HG03066 (cell line): ENCODE measurements at regions not wholly inside any gene's neighbourhood (a gene's known extent, or its start where the extent isn't known, plus 50 kb on each side); places are given as distances from the start of the nearest gene placed in this dataset.
"Not testable (repeated sequence)": the region's sequence is repeated elsewhere in the genome, so short reads cannot be mapped to it uniquely, and the experiment has no call there.

Experiments
- ATAC-seq: cut with Tn5 transposase; IDR thresholded peaks from one replicate; pipeline ENCODE4 v1.9.1; 2021; ENCODE audit warnings: low read depth; ENCODE audit not compliant: unreplicated experiment

- ATAC-seq: no peak
Observed at GRCh38 chr4:128653527-128654444, 155.7 kb upstream of the JADE1 start.

DNA sequence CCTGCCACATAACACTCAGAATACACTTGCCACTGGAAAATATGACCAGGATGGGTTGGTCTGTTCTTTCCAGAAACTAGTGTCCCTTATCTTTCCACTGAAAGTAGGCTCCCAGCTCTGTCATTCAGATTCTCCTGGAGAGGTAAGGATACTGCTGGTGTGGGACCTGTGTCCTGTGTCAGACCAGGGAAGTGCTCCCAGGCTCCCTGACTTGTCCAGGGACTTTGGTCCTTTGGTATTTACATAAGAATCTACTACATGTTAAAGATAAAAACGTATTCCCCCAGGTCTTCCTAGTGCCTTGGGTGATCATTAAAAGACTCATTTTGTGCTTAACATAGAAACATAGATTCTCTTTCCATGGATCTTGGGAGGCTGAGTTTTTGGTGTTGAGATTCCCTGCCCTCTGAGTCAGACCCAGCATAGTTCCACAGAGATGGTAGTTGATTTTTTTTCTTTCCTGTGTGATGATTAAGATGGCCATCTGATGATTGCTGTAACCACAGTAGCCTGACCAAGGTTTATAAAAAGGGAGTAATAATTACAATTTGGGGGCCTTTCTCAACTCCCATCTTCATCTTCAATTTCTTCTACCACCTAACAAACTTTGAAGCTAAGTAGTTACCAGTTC lies 159.8 kb upstream of the JADE1 start:
- no peak for ATAC-seq

DNA sequence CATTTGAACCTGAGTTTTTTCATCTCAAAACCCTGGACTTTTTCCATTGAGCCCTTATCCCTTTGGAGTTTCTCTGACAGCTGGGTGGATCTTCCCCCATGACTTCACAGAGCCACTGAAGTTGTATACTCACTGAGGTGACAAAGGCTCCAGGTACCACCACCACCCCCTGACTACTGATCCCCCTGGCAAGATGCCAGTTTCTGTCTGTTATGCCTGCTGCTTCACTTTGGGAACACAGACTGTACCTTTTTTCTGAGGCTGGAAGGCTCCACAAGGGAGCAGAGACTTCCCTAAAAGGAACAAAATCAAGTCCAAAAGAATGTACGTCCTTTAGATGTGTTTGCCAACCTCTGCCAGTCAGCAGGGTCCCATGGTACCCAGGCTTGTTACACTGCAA lies 160.3 kb upstream of the JADE1 start:
- ATAC-seq: no peak

GRCh38 chr4:128648021-128648420 lies 161.5 kb upstream of the JADE1 start:
- no peak for ATAC-seq

GRCh38 chr4:128646893-128647292 lies 162.6 kb upstream of the JADE1 start:
- not testable (repeated sequence) for ATAC-seq

- not testable (repeated sequence) for ATAC-seq
Observed at GRCh38 chr4:128644693-128645654, 164.5 kb upstream of the JADE1 start.

DNA sequence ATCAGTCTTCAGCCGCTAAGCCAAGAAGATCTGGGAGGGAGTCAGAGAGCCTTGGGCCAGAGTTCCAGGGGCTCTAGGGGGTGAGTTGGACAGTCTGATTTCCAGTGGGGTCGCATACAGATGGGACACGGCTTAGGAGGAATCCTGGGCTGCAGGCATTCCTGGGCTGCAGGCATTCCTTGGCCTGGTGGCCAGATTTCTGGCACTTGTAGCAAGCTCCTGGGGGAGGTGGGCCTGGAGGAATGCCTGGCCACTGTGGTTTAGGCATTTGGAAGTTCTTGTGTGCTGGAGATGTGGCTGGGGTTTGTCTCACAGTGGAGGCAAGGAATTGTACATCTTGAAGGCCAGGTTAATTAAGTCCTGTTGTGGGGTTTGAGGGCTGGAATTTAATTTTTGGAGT lies 165.4 kb upstream of the JADE1 start:
- ATAC-seq: not testable (repeated sequence)

DNA sequence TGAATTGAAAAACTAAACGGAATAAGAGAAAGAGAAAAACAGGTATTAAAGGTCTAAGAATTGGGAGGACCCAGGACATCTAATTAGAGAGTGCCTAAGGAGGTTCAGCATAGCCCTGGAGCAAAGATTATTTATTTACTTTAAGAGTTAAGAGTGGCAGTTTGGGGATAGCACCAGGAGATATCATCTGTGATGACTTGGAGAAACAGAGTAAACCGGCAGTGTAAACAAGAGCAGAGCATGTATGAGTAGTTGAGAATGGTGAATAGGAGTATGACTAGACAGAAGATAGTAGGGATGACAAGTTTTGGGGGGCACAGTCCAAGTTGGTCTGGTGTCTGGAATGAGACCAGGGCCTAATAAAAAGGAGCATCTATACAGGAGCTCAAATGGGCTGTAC lies 167.9 kb upstream of the JADE1 start:
- not testable (repeated sequence) for ATAC-seq

DNA sequence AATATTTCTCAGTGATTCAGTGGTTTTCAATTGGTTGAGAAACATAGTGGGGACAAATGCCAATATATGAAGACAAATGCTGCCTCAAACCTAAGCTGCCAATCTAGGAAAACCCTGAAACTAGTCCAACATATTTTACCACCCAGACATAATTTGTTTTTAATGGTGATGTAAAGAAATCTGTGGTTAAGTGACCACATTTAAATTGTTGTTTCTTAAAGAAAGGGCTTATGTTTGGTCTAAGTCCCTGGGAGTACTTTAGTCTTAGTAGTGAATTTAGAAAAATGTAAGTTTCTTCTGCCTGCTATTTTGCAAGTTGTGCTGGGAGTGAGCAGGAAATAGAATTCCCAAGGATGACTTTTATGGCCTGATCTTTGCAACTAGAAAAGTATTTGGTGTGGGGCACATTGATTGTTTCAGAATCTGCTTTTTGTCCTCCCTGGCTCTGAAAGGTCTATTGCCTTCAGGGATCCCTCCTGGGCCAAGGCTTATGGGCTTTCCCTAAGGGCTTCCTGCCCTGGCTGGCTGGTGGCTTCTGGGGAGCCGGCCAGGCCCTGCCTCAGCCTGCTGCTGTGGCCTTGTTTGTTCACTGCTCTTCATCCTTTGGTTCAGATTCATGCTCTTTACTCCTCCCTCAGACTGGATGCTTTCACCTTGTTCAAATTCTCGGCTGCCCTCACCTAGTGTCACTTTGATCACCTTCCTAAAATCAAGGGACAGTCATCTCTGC lies 169.8 kb upstream of the JADE1 start:
- no peak for ATAC-seq

DNA sequence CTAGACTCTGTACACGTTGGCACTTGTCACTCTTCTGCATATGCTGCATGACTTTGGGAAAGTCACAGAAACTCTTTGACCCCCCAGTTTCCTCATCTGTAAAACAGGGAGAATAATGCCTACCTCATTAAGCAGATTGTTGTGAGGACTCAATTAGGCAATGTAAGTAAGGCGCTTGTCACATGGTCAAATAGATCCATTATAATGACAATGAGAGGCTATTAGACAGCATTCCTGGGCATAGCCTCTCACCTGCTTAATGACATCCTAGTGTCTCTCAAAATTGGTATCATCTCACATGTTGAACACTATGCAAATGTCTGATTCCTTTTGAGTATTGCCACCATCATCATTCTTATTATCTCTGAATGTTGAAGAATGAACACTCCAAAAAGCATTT lies 172.6 kb upstream of the JADE1 start:
- ATAC-seq: no peak

DNA sequence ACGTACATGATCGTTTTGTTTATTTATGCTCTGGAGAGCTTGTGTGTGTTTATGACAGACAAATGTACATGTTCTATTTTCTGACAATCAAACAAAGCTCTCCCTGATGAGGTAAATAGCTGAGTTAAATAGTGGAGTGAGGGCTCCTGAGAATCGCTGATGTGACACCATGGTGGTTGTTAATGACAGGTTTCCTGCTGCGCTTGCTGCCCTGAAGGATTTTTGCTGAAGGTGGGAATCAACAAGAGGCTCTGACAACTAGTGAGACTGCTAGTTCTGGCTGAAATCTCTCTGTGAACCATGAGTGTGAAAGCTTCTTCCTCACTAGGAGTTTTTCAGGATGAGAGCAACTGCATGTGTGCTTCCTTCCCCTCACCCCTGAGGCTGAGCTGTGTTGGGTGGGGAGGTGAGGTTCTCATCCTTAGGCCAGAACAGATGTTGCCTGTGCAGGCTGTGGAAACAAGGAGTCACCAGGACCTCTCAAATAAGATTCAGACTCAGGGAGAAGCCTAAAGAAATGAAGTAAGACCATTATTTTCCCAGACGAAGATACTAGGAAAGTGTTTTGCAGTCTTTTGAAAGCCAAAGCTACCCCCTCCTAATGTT lies 173.4 kb upstream of the JADE1 start:
- ATAC-seq: no peak

DNA sequence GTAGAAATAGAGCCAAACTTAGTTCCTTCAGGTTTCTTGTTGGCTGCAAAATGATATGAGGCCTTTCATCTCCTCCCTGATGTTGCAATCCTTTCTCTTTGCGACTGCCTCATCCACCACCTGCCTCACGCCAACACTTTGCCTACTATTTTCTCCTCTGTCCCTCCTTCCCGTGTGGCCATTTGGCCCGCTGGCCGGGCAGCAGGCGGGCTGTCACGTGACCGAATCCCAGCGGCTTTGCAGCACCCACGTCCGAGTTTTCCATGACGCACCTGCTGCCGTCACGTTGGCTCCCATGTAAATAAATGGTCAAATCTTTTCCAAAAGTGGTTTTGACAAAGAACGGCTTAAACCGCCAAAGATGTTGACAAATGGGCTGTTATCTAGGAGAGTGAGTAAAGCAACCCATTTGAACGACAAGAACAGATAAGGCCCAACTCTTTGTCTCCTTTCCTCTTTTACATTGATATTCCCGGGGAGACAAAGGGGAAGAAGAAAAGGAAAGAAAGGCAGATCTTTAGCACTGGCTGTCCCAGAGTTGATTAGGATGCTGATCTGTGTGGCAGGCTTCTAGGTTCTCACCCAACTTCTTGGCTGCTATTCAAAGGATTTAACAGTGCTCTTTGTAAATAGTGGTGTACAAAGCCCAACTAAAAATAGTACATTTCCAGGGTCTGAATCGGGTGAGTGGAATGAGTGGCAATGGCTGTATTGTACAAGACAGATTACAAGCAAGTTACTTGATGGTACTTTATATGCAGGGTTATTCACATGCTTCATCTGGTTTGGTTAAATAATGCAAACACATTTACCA lies 174.2 kb upstream of the JADE1 start:
- no peak for ATAC-seq

DNA sequence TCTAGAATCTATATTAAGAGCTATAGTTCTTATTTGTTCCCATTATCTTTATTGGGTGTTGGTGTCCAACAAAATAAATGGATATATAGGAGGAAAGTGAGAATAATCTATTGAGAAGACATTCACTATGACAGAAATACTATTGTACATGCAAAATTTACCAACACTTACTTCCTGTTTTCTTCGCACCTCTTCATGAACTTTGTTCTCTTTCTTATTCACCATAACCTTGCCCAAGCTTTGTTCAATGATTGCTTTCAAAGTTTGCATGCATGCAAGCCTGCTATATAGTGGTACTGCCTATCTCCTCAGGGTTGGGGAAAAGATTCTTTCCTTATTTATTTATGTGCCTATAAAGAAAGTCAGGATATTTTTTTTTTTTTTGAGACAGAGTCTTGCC lies 176.4 kb upstream of the JADE1 start:
- ATAC-seq: no peak

- ATAC-seq: no peak
Observed at GRCh38 chr4:128630871-128631270, 178.6 kb upstream of the JADE1 start.

- no peak for ATAC-seq
Observed at GRCh38 chr4:128623508-128624215, 185.8 kb upstream of the JADE1 start.

GRCh38 chr4:128620279-128620965 lies 189.1 kb upstream of the JADE1 start:
- not testable (repeated sequence) for ATAC-seq

DNA sequence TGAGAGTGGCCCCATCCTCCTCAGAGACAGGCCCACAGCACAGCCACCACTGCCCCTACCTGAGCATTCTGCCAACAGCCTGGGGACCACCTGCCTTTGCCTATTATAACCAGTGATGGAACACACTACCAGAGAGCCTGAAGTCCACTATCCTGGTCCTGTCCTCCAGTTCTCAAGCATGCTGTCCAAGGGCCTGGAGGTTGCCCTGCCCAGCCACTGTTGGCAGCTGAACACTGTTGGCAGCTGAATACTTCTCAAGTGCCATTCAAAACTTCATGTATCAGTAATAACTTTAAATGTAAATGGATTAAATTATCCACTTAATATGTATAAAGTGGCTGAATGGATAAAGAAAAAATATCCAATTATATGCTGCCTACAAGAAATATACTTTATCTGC lies 194.3 kb upstream of the JADE1 start:
- no peak for ATAC-seq

- ATAC-seq: no peak
Observed at GRCh38 chr4:128608006-128608405, 201.5 kb upstream of the JADE1 start.
